Dedifferentiated amniotic fluid mesenchymal stem cell (primary cell): ENCODE measurements at regions not wholly inside any gene's neighbourhood (a gene's known extent, or its start where the extent isn't known, plus 50 kb on each side); places are given as distances from the start of the nearest gene placed in this dataset.
A peak's percentile ranks its signal among the peaks of the same experiment; 100 is the strongest.

Experiments used
- DNase-seq: peaks from one replicate; pipeline ENCODE4 v3.0.0-alpha.2; 2016; ENCODE audit errors: extremely low spot score

- DNase-seq: no peak
Observed at GRCh38 chr2:12110481-12110880, 364.0 kb downstream of the LPIN1 start.

GRCh38 chr2:12113412-12113811 lies 367.0 kb downstream of the LPIN1 start:
- no peak for DNase-seq

- DNase-seq: no peak
Observed at GRCh38 chr2:12114816-12115215, 368.4 kb downstream of the LPIN1 start.

- no peak for DNase-seq
Observed at GRCh38 chr2:12116228-12116750, 369.9 kb downstream of the LPIN1 start.

GRCh38 chr2:12119841-12120240 lies 373.4 kb downstream of the LPIN1 start:
- no peak for DNase-seq

- DNase-seq: peak; percentile 78
Observed at GRCh38 chr2:12120281-12121150, 374.1 kb downstream of the LPIN1 start.

GRCh38 chr2:12124790-12125189 lies 378.4 kb downstream of the LPIN1 start:
- DNase-seq: no peak

GRCh38 chr2:12126318-12126717 lies 379.9 kb downstream of the LPIN1 start:
- DNase-seq: no peak

GRCh38 chr2:12127638-12128037 lies 381.2 kb downstream of the LPIN1 start:
- DNase-seq: no peak

- no peak for DNase-seq
Observed at GRCh38 chr2:12131975-12132374, 385.5 kb downstream of the LPIN1 start.

- no peak for DNase-seq
Observed at GRCh38 chr2:12141618-12142258, 395.3 kb downstream of the LPIN1 start.

GRCh38 chr2:12151716-12152115 lies 405.3 kb downstream of the LPIN1 start:
- DNase-seq: no peak

GRCh38 chr2:12152888-12153287 lies 406.5 kb downstream of the LPIN1 start:
- no peak for DNase-seq

GRCh38 chr2:12155303-12156051 lies 409.0 kb downstream of the LPIN1 start:
- peak; percentile 83 for DNase-seq

- no peak for DNase-seq
Observed at GRCh38 chr2:12156349-12156748, 409.9 kb downstream of the LPIN1 start.

GRCh38 chr2:12161085-12161484 lies 414.7 kb downstream of the LPIN1 start:
- no peak for DNase-seq

- no peak for DNase-seq
Observed at GRCh38 chr2:12162269-12163247, 416.1 kb downstream of the LPIN1 start.

GRCh38 chr2:12163866-12164265 lies 417.4 kb downstream of the LPIN1 start:
- no peak for DNase-seq

- DNase-seq: no peak
Observed at GRCh38 chr2:12164689-12165088, 418.3 kb downstream of the LPIN1 start.

GRCh38 chr2:12167525-12168317 lies 421.3 kb downstream of the LPIN1 start:
- DNase-seq: no peak
